Heart left ventricle (tissue), 16 donors: ENCODE measurements at regions not wholly inside any gene's neighbourhood (a gene's known extent, or its start where the extent isn't known, plus 50 kb on each side); places are given as distances from the start of the nearest gene placed in this dataset.

ENCODE experiments used
- ATAC-seq, 4 donors: fragments of 200-7000 bp; cut with Tn5 transposase; one replicate each; pipeline ENCODE4 v1.9.1; 2020 to 2022; ENCODE audit warnings: moderate library complexity in 4 of 4, mild to moderate bottlenecking in 3 of 4, moderate number of reproducible peaks in 1 of 4
- DNase-seq, 5 donors: peaks; one replicate each; pipeline ENCODE4 v3.0.0-alpha.2; 2020
- H3K27ac ChIP-seq, 12 donors: fragments of 200-600 bp; sonication (generic) in 4 of 12; one replicate each; pipeline versions ENCODE4 v1.5.0 to v1.8.0; 2016 to 2022; ENCODE audit warnings: mild to moderate bottlenecking in 2 of 12
- H3K27me3 ChIP-seq, 9 donors: fragments of 200-600 bp; sonication (generic) in 2 of 9; one replicate each; pipeline versions ENCODE4 v1.5.1 to v1.8.0; 2016 to 2022; ENCODE audit warnings: mild to moderate bottlenecking in 3 of 9
- H3K36me3 ChIP-seq, 9 donors: fragments of 200-600 bp; sonication (generic) in 2 of 9; one replicate each; pipeline versions ENCODE4 v1.5.0 to v1.8.0; 2018 to 2022; ENCODE audit warnings: mild to moderate bottlenecking in 2 of 9
- H3K4me1 ChIP-seq, 12 donors: fragments of 200-600 bp; sonication (generic) in 4 of 12; one replicate each; pipeline versions ENCODE4 v1.5.0 to v1.8.0; 2016 to 2022; ENCODE audit warnings: mild to moderate bottlenecking in 3 of 12
- H3K4me3 ChIP-seq, 12 donors: fragments of 200-600 bp; sonication (generic) in 4 of 12; one replicate each; pipeline versions ENCODE4 v1.5.0 to v1.8.0; 2017 to 2022; ENCODE audit warnings: mild to moderate bottlenecking in 9 of 12, moderate library complexity in 4 of 12
- H3K9me3 ChIP-seq, 12 donors: fragments of 200-600 bp; sonication (generic) in 4 of 12; one replicate each; pipeline versions ENCODE4 v1.5.0 to v1.8.0; 2016 to 2022; ENCODE audit warnings: mild to moderate bottlenecking in 1 of 12
- CTCF ChIP-seq, 12 donors: fragments of 200-600 bp; sonication (generic) in 4 of 12; IDR thresholded peaks; one replicate each; pipeline versions ENCODE4 v1.5.0 to v1.8.0; 2018 to 2022; ENCODE audit warnings: antibody characterized with exemption in 12 of 12, mild to moderate bottlenecking in 5 of 12
- POLR2A ChIP-seq, 2 donors: fragments of 450-650 bp; IDR thresholded peaks; one replicate each; pipeline ENCODE4 v1.6.1; 2017; ENCODE audit warnings: antibody characterized with exemption in 2 of 2, mild to moderate bottlenecking in 2 of 2, moderate library complexity in 2 of 2
- WGBS, 4 donors: extraction: QIAGEN DNeasy Blood & Tissue Kit in 2 of 4; methylation state at CpG; one replicate each; pipeline versions ENCODE4 v1.1.5 to v1.1.7; 2013 to 2018; 5-methylcytosine and 5-hydroxymethylcytosine counted together
- intact Hi-C, 10 donors: fragments of 100-400 bp; cut with DNase I; formaldehyde crosslinking; loops; one replicate each; pipeline versions ENCODE4 v1.11.1 to v1.14.2; 2022
- donor health status: ischemic (EF 13 %, LVEDD 7.1; RV severe dilation, severe dysfunction).
- donor health status: healthy with polysubstance abuse.
- donor health status: DM: no; HTN: yes; CAD: no.
- donor health status: DM: no; HTN: no; CAD: no.
- donor health status: ischemic (EF 25% LVEDD 6.9; RV normal size, moderate dysfunction).
- donor health status: ischemic (EF 25% LVEDD 5.7; RV mildly dilated, moderate dysfunction).
- donor health status: healthy.
- donor health status: DM: yes; HTN: yes; CAD: no.
- donor health status: ischemic (EF 35%, LVEDD 5.7; RV mildly dilated, moderate dysfunction).
- donor health status: nonischemic (EF 11% LVEDD 7.7; RV severe dilation, severe dysfunction).
- donor health status: DM: yes; HTN: yes; CAD: no.
- donor health status: PGD.
- donor health status: ischemic (EF 29% LVEDD 5.4; RV normal size, mild dysfunction).
- donor health status: nonischemic (EF 23%, LVEDD 6.1; RV moderate dilation, normal function).

GRCh38 chr3:69585472-69585871 is 153.8 kb upstream of the MITF start:
- Histone ChIP-seq H3K27ac (no peak overlapping the region), H3K4me1 (peaks cover 0 to 5% (median 0%) of the 10 kb centered on the region in 12 donors), H3K4me3 (no peak overlapping the region), H3K27me3 (peaks cover 0 to 4% (median 0%) of the 10 kb centered on the region in 9 donors), H3K9me3 (peaks cover 0 to 32% (median 19%) of the 10 kb centered on the region in 12 donors), H3K36me3 (no peaks in the 10 kb centered on the region)
- intact Hi-C loops: no loop called here
- DNase-seq (no peak), ATAC-seq (no peak)
- TF ChIP-seq POLR2A (IDR thresholded peaks at IDR 0.05): no peak
- TF ChIP-seq CTCF (IDR thresholded peaks at IDR 0.05): no peak
- 96 to 98% (median 97%) methylated on average over 1 of the region's 1 CpG for WGBS, 4 donors

GRCh38 chr3:69582044-69582443 is 157.2 kb upstream of the MITF start:
- 67 to 83% (median 76%) methylated on average over 4 of the region's 4 CpGs for WGBS, 4 donors
- Histone ChIP-seq H3K27me3 (peaks cover 0 to 4% (median 0%) of the 10 kb centered on the region in 9 donors), H3K9me3 (peaks cover 0 to 21% (median 9%) of the 10 kb centered on the region in 12 donors), H3K36me3 (no peaks in the 10 kb centered on the region), H3K27ac (no peak overlapping the region), H3K4me3 (no peak overlapping the region), H3K4me1 (peaks cover 0 to 12% (median 0%) of the 10 kb centered on the region in 12 donors)
- intact Hi-C loops: no loop called here
- no peak for DNase-seq
- TF ChIP-seq CTCF (IDR thresholded peaks at IDR 0.05) (no peak), POLR2A (IDR thresholded peaks at IDR 0.05) (no peak)
- ATAC-seq: no peak

- no peak for TF ChIP-seq CTCF (IDR thresholded peaks at IDR 0.05)
- no peak for TF ChIP-seq POLR2A (IDR thresholded peaks at IDR 0.05)
- WGBS, 4 donors: 50 to 61% (median 54%) methylated on average over 8 of the region's 8 CpGs
- Histone ChIP-seq H3K4me1 (peaks cover 0 to 12% (median 0%) of the 10 kb centered on the region in 12 donors), H3K36me3 (no peaks in the 10 kb centered on the region), H3K9me3 (no peaks in the 10 kb centered on the region), H3K27ac (no peak overlapping the region), H3K4me3 (no peak overlapping the region), H3K27me3 (peaks cover 0 to 4% (median 0%) of the 10 kb centered on the region in 9 donors)
- DNase-seq (no peak), ATAC-seq (no peak)
- intact Hi-C loops: no loop called here
These were observed 159.8 kb upstream of the MITF start for GRCh38 chr3:69579306-69580041.

- intact Hi-C loops: no loop called here
- ATAC-seq: no peak
- peaks cover 0 to 13% (median 5%) of the 10 kb centered on the region in 12 donors for H3K4me1 ChIP-seq
- no peaks in the 10 kb centered on the region for H3K27me3 ChIP-seq
- no peaks in the 10 kb centered on the region for H3K36me3 ChIP-seq
- TF ChIP-seq POLR2A (IDR thresholded peaks at IDR 0.05): no peak
- TF ChIP-seq CTCF (IDR thresholded peaks at IDR 0.05): no peak
- no peak for DNase-seq
- 43 to 68% (median 59%) methylated on average over 3 of the region's 3 CpGs for WGBS, 4 donors
- no peak overlapping the region for H3K4me3 ChIP-seq
- H3K27ac ChIP-seq: no peak overlapping the region
- H3K9me3 ChIP-seq: no peaks in the 10 kb centered on the region
These were observed 169.7 kb upstream of the MITF start for GRCh38 chr3:69569520-69569919.
